ENCODE measurements at regions not wholly inside any gene's neighbourhood (a gene's known extent, or its start where the extent isn't known, plus 50 kb on each side); places are given as distances from the start of the nearest gene placed in this dataset.

DNA sequence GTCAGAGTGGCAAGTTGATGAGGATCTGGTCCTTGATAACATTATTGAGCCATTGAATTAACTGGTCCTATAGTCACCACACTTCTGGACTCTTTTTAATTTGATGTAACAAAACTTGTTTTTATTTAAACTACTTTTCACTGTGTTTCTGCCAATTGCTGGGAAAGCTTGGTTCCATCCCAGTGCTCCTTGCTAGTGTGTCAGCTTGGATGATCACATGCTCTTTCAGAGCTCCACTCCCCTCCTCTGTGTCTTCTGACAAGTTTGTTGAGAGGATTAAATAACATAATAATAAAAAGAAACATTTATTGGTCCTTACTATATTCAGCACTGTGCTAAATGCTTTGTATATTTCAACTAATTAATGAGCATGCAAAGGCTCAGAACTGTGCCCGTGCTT lies 448.5 kb upstream of the B3GALT2 start:
- H3K27ac ChIP-seq: no peak overlapping the region

DNA sequence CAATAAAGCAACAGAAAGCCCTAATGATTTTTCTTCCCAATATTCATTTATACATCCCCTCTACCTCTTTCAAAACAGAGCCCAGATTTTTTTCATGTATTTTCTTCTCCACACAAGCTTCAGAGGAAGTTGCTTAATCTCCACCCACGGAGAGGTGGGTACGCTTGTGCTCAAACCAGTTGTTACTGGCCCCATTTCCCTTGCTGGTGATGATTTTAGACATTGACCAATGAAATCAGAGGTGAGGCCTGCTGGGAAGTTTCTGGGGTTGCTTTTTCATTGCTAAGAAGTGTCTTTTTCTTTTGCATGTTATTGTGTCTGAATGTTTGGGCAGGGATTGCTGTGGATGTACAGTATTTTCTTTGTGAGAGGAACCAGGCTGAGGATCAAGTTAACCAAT lies 448.1 kb upstream of the B3GALT2 start:
- TF ChIP-seq, protein P1, sequence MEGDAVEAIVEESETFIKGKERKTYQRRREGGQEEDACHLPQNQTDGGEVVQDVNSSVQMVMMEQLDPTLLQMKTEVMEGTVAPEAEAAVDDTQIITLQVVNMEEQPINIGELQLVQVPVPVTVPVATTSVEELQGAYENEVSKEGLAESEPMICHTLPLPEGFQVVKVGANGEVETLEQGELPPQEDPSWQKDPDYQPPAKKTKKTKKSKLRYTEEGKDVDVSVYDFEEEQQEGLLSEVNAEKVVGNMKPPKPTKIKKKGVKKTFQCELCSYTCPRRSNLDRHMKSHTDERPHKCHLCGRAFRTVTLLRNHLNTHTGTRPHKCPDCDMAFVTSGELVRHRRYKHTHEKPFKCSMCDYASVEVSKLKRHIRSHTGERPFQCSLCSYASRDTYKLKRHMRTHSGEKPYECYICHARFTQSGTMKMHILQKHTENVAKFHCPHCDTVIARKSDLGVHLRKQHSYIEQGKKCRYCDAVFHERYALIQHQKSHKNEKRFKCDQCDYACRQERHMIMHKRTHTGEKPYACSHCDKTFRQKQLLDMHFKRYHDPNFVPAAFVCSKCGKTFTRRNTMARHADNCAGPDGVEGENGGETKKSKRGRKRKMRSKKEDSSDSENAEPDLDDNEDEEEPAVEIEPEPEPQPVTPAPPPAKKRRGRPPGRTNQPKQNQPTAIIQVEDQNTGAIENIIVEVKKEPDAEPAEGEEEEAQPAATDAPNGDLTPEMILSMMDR (IDR thresholded peaks at IDR 0.05): no peak
- Histone ChIP-seq H3K27ac (no peak overlapping the region), H3K4me3 (no peak overlapping the region)
- DNase-seq (ENCODE audit: low spot score): no peak

More for the DNA sequence above, 448.5 kb upstream of the B3GALT2 start:
- TF ChIP-seq, protein P1 (IDR thresholded peaks at IDR 0.05): no peak
- no peak overlapping the region for H3K4me3 ChIP-seq
- DNase-seq (ENCODE audit: low spot score): no peak

DNA sequence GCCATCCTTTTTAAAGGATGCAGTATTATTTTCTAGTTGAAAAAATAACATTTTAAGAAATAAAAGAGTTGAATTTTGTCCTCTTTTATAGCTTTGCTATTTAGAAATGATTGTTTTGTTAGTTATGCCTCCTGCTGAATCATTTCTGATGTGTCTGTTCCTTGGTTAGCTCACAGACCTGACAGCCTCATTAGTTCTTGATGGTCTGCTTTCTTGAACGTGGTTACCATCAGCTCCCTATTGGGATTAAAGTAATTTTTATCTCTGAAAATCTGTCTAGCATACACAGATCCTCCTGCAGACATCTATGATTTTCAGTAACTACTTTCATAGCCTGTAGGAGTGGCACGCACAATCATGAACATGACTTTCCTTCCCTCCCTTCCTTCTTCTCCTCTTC lies 447.6 kb upstream of the B3GALT2 start:
- TF ChIP-seq, protein P1 (IDR thresholded peaks at IDR 0.05): no peak
- no peak overlapping the region for H3K4me3 ChIP-seq
- no peak for DNase-seq (ENCODE audit: low spot score)
- H3K27ac ChIP-seq: no peak overlapping the region

DNA sequence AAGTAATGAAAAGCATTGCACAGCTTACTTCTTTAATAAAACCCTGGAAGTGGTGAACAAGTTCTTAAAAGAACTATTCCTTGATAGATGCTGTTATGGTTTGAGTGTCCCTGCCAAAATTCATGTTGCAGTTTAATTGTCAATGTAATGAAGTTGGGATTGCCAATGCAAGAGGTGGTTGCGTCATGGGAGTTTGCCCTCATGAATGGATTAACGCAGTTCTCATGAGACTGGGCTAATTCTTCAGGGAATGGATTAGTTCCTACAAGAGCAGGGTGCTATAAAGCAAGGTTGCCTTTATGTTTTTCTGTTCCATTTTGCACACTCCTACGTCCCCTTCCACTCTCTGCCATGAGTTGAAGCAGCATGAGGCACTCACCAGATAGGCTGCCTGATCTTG lies 446.7 kb upstream of the B3GALT2 start:
- TF ChIP-seq, protein P1 (IDR thresholded peaks at IDR 0.05): no peak
- no peak overlapping the region for H3K4me3 ChIP-seq
- DNase-seq (ENCODE audit: low spot score): no peak
- H3K27ac ChIP-seq: no peak overlapping the region

DNA sequence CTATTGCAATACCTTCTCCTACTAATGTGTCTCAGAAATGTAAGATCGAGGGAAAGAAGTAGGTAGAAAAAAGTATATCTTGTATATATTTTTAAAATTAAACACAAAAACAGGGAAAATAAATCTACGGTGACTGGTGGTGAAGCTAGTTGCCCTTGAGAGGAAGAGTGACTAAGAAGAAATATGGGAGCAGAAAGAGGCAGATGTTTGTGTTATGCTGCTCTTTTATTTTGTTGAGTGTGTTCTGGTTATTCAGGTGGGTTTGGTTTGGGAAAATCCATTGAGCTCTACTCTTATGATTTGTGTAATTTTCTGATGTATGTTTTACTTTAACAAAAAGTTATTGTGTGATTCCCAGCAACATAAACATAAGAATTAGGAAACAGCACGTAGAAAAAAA lies 444.9 kb upstream of the B3GALT2 start:
- H3K27ac ChIP-seq: no peak overlapping the region
- TF ChIP-seq, protein P1 (IDR thresholded peaks at IDR 0.05): no peak
- no peak for DNase-seq (ENCODE audit: low spot score)
- H3K4me3 ChIP-seq: no peak overlapping the region

DNA sequence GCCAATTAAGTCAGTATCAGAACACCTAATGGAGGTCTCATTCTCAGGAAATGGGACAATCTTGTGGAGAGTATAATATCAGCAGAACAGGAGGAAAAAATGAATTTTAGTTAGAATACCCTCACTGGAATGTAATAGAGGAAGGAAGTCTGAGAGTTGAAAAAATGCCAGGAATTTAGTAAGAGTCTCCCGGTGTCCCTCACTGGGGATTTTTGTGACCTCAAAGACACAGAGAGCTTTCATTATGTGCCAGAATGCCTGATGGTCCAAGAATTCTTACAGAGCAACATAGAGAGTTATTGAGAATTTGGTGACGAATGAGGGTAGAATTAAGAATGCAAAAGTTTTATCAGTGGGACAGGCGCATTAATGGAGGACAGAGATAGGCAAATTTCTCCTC lies 443.5 kb upstream of the B3GALT2 start:
- H3K4me3 ChIP-seq: no peak overlapping the region
- no peak overlapping the region for H3K27ac ChIP-seq
- TF ChIP-seq, protein P1 (IDR thresholded peaks at IDR 0.05): no peak
- DNase-seq (ENCODE audit: low spot score): no peak

DNA sequence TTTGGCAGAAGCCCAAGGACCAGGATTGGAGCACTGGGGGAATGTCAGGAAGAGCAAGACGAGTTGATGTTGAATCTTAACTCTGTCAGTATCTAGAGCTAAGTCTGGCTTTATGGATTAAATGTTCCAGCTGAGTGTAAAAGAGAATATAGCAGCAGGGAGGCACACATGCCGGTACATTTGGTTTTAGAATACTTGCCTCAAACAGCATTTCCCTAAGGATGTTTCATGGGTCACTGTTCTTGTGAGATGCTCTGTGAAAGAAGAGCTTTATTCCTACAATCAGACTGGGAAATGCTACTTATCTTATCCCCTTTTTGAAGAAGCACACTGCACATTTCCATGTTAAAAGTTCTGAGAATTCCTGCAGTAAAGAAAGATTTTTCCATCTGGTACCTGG lies 440.3 kb upstream of the B3GALT2 start:
- TF ChIP-seq, protein P1 (IDR thresholded peaks at IDR 0.05): no peak
- Histone ChIP-seq H3K4me3 (no peak overlapping the region), H3K27ac (no peak overlapping the region)
- DNase-seq (ENCODE audit: low spot score): no peak
